Peyer's patch (tissue), 4 donors: ENCODE measurements at regions not wholly inside any gene's neighbourhood (a gene's known extent, or its start where the extent isn't known, plus 50 kb on each side); places are given as distances from the start of the nearest gene placed in this dataset.

Experiments
- POLR2A ChIP-seq, 2 donors: fragments of 450-650 bp; IDR thresholded peaks; one replicate each; pipeline ENCODE4 v1.5.1; 2017; ENCODE audit warnings: antibody characterized with exemption in 2 of 2, mild to moderate bottlenecking in 2 of 2, moderate library complexity in 2 of 2
- TF ChIP-seq, protein P1 (sequence below), 6 experiments: fragments of 450-650 bp in 4 of 6; fragments of 200-600 bp in 2 of 6; sonication (generic) in 1 of 6; IDR thresholded peaks; one replicate each; pipeline ENCODE4 v1.5.1; 2017 to 2019; ENCODE audit warnings: antibody characterized with exemption in 6 of 6, mild to moderate bottlenecking in 3 of 6, moderate library complexity in 1 of 6

GRCh38 chr7:45237788-45238461, 80.3 kb downstream of the RAMP3 start:
- TF ChIP-seq, protein P1, sequence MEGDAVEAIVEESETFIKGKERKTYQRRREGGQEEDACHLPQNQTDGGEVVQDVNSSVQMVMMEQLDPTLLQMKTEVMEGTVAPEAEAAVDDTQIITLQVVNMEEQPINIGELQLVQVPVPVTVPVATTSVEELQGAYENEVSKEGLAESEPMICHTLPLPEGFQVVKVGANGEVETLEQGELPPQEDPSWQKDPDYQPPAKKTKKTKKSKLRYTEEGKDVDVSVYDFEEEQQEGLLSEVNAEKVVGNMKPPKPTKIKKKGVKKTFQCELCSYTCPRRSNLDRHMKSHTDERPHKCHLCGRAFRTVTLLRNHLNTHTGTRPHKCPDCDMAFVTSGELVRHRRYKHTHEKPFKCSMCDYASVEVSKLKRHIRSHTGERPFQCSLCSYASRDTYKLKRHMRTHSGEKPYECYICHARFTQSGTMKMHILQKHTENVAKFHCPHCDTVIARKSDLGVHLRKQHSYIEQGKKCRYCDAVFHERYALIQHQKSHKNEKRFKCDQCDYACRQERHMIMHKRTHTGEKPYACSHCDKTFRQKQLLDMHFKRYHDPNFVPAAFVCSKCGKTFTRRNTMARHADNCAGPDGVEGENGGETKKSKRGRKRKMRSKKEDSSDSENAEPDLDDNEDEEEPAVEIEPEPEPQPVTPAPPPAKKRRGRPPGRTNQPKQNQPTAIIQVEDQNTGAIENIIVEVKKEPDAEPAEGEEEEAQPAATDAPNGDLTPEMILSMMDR (IDR thresholded peaks at IDR 0.05), result no peak
- no peak for TF ChIP-seq POLR2A (IDR thresholded peaks at IDR 0.05)
